ENCODE measurements at regions not wholly inside any gene's neighbourhood (a gene's known extent, or its start where the extent isn't known, plus 50 kb on each side); places are given as distances from the start of the nearest gene placed in this dataset.
"Not testable (repeated sequence)": the region's sequence is repeated elsewhere in the genome, so short reads cannot be mapped to it uniquely, and the experiment has no call there.

- not testable (repeated sequence) for DNase-seq
Measured at GRCh38 chr1:120357046-120357445, 57.8 kb upstream of the NBPF8 start.

GRCh38 chr1:120356170-120356569 is 58.7 kb upstream of the NBPF8 start:
- DNase-seq: peak; percentile 47

DNA sequence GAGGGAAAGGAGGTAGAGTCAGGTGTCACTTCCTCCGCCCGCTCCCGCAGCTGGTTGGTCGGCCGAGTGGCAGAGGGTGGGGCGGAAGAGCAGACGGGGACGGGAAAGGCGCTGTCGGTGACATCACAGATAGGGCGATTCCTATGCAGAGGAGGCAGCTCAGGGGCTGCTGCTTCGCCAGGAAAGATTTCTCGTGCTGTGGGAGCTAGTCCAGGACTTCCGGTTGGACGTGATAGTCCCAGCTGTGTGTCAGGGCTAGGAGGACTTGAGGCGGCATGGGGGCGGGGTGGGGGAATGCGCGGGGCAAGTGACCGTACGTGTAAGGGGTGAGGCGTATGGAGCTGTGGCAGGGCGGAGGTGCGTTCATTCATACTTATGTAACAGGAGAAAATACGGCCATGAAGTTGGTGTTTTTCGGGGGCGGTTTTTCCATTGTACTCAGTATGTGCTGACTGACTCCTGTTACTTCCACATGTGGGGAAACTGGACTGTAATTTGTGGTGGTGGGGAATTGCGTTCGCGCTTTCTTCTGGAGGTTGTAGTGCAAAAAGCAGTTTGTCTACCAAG is 60.1 kb upstream of the NBPF8 start:
- DNase-seq: peak; percentile 82

GRCh38 chr1:120342231-120343073 is 72.4 kb upstream of the NBPF8 start:
- DNase-seq: not testable (repeated sequence)

- peak; percentile 7 for DNase-seq
Measured at GRCh38 chr1:120341756-120342155, 73.1 kb upstream of the NBPF8 start.

- not testable (repeated sequence) for DNase-seq
Measured at GRCh38 chr1:120340838-120341751, 73.7 kb upstream of the NBPF8 start.

DNA sequence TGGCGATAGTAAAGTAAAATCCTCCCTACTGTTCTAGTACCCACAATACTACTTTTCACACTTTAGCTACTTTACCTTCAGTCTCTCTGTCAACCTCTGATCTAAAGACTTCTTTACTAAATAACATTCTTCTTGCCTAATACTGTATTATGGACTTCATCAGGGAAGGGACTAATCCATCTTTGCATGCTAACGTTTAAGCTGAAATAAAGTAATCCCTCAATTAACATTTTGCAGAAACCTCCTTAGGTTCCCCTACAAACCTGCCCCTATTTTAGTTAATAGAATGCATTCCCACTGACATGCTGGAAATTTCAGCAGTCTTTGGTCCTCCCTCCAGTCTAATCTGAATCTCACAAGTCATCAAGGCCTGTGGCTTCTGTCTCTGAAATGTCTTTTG is 99.1 kb upstream of the NBPF8 start:
- not testable (repeated sequence) for DNase-seq

GRCh38 chr1:120311930-120312329 is 102.9 kb upstream of the NBPF8 start:
- DNase-seq: not testable (repeated sequence)

- not testable (repeated sequence) for DNase-seq
Measured at GRCh38 chr1:120308940-120309578, 105.8 kb upstream of the NBPF8 start.

- not testable (repeated sequence) for DNase-seq
Measured at GRCh38 chr1:120305046-120305445, 109.8 kb upstream of the NBPF8 start.

DNA sequence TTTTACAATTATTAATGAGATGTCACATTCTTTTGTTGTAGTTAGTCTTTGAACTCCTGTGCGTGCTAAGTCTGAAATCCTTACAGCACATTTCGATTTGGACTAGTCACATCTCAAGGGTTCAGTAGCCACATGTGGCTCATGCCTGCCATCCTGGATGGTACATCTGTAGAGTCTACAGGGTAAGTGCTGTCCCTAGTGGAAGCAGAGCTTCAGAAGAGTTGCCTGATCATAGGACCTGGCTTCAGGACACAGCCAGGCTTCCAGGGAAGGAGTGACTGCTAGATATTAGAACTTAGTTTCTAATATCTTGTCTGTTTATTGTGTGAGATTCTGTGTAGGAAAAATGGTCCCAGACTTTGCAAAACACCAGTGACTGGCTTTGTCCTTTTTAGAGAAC is 110.5 kb upstream of the NBPF8 start:
- not testable (repeated sequence) for DNase-seq

GRCh38 chr1:120299433-120300057 is 115.3 kb upstream of the NBPF8 start:
- not testable (repeated sequence) for DNase-seq

- not testable (repeated sequence) for DNase-seq
Measured at GRCh38 chr1:120298487-120298886, 116.3 kb upstream of the NBPF8 start.

DNA sequence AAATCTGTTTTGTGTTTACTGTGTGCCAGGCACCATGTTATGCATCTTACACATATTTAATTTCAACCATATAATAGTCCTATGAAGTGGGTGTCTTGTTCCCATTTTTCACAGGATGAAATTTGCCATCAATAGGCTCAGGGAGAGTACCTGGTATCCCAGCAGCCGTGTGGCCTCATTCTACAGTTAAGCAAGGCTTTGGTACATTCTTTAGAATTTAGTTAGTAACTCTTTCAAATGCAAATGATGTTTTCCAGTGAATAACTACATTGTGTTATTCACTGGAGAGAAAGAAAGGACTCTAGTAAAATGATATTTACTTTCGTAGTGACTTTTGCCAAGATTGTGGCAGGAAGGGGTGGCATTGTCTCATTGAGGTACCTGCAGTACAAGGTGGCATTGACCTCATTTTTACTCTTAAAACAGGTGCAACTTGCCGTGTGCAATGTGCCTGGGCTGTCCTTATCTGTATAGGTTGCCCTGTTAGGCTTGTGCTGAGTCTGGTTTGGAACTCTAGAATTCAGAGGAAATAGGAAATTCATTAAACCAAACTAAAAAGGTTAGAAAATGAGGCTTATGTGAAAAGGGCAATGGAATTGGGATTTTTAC is 117.4 kb upstream of the NBPF8 start:
- DNase-seq: not testable (repeated sequence)

DNA sequence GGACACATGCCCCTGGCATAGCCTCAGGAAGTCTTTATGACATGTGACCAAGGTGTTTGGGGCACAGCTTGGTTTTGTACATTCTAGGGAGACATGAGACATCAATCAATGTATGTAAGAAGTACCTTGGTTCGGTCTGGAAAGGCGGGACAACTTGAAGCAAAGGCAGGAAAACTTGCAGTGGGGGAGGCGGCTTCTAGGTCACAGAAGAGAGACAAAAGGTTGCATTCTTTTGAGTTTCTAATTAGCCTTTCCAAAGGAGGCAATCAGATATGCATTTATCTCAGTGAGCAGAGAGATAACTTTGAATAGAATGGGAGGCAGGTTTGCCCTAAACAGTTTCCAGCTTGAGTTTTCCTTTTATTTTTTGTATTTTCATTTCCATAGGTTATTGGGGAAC is 113.8 kb upstream of the SEC22B start:
- DNase-seq: not testable (repeated sequence)

DNA sequence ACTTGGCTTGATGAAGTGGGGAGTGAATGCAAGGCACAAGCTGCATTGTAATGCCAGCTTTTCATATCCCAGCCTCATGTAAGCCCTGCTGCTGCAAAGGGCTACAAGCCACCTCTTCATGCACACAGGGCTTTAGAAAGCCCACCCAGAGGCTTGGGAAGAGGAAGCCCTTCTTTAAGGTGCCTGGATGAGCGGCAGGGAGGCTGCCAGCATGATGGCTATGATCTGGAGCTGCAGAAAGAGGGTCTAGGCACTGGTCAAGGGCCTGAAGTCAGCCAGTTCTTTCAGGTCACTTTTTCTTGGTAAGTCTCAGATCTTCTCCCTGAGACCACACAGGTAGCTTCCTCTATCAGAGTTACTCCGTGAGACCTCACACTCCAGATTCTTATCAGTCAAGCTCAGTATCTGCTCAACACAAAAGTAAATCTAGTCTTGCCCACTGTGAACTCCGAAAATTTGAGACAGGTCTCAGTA is 113.3 kb upstream of the SEC22B start:
- not testable (repeated sequence) for DNase-seq

DNA sequence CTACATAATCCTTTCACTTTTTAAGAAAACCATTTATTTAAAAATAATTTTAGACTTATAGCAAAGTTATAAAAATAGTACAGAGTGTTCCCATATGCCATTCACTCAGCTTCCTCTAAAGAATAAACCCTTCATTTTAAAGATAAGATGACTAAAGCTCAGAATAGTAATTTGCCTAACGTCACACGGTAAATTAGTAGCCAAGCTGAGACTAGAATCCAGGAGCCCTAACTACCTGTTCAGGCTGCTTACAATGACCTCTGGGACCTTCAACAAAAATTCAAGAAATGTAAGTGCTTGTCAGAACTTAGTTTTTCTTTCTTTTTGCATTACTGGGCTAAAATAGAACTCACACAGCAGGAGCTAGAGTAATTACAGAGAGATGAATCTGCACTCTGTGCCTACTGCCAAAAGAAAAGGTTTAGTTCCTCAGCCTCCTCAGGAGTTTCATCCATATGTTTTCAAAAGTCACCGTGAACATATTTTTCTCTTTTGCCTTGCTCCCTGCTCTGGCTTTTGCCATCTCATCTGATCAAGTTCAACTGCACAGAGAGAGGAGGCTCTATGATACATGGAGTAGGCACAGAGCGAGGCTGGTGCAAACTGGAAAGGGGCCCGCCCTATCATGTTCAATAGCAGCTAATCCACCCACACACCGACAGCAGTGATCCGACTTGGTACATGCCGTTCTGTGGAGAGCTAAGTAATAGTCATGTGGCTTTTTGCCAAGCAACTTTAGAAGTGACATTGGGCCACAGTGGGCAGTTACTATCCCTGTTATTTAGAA is 112.7 kb upstream of the SEC22B start:
- DNase-seq: not testable (repeated sequence)

DNA sequence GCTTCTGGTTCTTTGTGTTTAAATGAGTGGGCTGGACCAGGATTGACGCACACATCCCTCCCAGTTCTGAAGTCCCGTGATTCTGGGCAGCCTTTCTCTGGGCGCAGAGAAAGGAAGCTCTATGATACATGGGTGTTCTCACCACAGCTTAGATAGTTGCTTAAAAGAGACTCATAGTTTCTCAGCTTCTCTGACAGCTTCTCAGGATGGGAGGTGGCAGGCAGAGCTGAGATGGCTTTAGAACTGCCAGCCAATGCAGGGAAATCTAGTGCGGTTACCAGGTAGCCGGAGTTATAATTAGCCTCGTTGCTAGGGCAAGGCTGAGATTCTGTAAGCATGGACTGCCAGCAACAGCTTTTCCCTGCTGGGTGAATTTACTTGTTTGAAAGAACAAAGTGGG is 111.8 kb upstream of the SEC22B start:
- DNase-seq: not testable (repeated sequence)

DNA sequence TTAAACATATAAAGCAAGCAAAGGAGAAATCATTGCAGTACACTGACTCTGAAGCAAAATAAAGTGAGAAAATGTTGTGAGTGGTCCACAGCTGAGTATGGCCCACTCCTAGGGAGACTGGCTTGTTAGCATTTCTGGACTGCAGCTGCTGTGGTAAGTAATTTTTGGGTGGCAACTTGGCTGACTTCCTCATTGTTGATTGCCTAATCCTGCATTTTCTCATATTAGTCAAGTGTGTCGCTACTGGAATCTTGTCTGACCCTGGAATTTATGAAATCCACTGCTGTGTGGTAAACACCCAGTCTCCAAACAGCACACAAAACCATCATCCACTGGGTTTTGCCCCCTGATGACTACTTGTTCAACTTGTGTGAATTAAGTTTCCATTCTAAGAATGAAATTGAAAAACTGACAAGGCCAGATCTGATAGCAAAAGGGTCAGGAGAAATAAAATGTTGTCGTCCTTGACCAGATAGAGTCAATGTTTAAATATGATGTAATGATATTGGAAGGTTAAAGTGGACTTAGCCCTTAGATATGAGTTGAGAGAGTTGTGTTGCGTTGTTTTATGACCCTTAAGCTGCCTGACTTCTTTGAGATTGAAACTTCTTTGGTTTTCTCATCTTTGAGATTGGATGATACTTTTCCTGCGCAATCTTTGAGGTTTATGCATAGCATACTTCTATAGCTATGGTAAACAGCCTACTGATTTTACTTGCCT is 106.6 kb upstream of the SEC22B start:
- DNase-seq: not testable (repeated sequence)

GRCh38 chr1:120278259-120278610 is 101.9 kb upstream of the SEC22B start:
- DNase-seq: not testable (repeated sequence)

Data from hematopoietic multipotent progenitor cell treated with erythropoietin and hydrocortisone succinate and interleukin-3 and kit ligand, for 6 days (in vitro differentiated cells).